ENCODE measurements at regions not wholly inside any gene's neighbourhood (a gene's known extent, or its start where the extent isn't known, plus 50 kb on each side); places are given as distances from the start of the nearest gene placed in this dataset.
"Not testable (repeated sequence)": the region's sequence is repeated elsewhere in the genome, so short reads cannot be mapped to it uniquely, and the experiment has no call there.

- DNase-seq = no peak
Measured at GRCh38 chr12:86730233-86730632, 474.0 kb upstream of the MGAT4C start.

DNA sequence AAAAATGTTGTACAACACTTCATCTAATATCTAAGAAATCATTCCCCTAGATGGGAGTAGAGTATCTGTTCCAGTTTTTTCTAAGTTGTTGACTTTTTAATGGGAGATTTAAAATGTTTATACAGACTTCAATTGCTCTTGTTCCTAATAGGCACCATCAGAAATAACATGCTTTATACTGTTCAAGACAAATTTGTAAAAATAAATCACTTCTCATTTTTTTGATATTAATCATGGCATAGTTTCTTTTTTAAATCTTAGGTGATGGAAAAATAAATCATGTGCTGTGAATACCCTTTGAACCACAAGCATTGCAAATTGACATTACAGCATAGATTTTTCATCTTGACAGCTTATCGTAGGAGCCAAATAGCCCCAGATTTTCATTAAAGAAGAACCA lies 473.5 kb upstream of the MGAT4C start:
- no peak for DNase-seq

- DNase-seq = no peak
Measured at GRCh38 chr12:86727160-86727559, 471.0 kb upstream of the MGAT4C start.

GRCh38 chr12:86724716-86725115 lies 468.5 kb upstream of the MGAT4C start:
- DNase-seq = no peak

GRCh38 chr12:86723326-86723725 lies 467.1 kb upstream of the MGAT4C start:
- DNase-seq = no peak

DNA sequence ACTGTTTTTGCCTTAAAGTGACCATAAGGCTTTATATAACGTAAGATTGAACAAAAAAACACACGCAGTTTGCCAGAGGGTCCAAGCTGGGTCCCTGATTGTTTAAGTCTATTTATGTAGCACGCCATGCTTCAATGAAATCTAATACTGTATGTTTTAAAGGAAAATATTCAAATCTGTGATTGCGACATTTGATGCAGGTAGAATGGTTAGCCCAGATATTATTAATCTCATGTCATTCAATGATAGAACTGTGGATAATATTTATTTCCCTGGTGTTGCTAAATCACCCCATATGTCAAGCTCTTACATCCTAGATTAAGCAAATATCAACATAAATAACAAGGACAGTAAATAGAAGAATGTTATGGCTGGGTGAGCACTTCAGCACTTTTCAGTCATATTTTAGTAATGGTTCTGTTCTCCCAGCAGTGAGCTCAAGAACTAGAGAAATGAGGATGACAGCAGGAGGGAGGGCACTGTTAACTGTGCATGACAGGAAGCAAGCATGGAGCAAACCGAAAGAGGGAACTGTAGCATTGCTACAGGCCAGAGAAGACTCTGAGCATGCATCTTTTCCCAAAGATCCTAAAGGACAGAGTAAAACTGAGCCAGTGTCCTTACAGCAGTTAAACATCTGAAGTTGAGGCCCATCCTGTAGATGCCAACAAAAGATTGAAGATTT lies 465.7 kb upstream of the MGAT4C start:
- DNase-seq = no peak

GRCh38 chr12:86719381-86719780 lies 463.2 kb upstream of the MGAT4C start:
- DNase-seq = no peak

GRCh38 chr12:86713121-86713520 lies 456.9 kb upstream of the MGAT4C start:
- no peak for DNase-seq

- no peak for DNase-seq
Measured at GRCh38 chr12:86712425-86712843, 456.2 kb upstream of the MGAT4C start.

DNA sequence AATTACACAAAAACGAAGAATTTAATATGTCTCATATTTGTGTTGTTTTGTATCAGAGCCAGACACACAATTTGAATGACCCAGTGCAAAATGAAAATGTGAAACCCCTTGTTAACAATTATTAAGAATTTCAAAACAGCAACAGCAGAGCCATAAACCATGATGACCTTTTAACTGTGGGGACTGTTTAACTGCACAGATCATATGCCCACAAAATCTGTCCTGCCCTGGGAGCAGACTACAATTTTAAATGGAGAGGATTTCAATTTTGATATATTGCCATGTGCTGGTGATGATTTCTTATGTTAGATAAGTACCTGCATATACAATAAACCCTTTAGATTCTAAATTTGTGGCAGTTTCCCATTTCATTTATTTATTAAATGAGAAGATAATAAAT lies 455.5 kb upstream of the MGAT4C start:
- DNase-seq = no peak

GRCh38 chr12:86710109-86710508 lies 453.9 kb upstream of the MGAT4C start:
- DNase-seq = no peak

GRCh38 chr12:86709017-86709416 lies 452.8 kb upstream of the MGAT4C start:
- DNase-seq = not testable (repeated sequence)

DNA sequence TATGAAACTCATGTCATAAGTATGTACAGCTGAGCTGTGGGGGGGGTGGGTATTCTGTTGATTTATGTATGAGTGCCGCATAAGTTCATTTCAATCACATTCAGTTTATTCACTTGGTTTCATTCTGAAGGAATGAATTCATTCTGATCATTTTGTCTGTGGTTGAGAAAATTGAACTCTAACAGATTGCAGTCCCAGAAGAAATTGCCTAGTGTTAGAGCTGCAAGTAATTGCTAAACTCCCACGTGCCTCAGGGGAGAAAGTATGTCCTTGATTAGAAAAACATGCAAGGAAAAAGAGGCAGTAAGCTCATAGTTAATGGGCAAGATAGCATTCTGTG lies 442.4 kb upstream of the MGAT4C start:
- DNase-seq = no peak

- no peak for DNase-seq
Measured at GRCh38 chr12:86697916-86698640, 441.9 kb upstream of the MGAT4C start.

- no peak for DNase-seq
Measured at GRCh38 chr12:86683568-86684304, 427.5 kb upstream of the MGAT4C start.

DNA sequence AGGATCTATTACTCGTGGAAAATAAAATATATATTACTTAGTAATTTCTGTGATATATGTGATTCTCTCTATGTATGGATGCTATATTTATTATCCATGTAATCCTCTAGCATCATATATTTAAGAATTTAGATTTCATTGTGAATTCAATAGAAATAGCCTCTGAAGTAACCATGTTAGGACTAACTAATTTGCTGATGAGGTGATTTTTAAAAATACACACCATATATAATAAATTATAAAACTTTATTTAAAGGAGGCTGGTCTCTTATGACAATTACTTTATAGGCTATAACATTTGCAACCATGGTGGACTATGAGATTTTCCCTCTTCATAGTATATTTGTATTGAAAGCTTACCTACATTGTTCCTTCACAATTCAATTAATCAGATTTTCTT lies 424.9 kb upstream of the MGAT4C start:
- no peak for DNase-seq

DNA sequence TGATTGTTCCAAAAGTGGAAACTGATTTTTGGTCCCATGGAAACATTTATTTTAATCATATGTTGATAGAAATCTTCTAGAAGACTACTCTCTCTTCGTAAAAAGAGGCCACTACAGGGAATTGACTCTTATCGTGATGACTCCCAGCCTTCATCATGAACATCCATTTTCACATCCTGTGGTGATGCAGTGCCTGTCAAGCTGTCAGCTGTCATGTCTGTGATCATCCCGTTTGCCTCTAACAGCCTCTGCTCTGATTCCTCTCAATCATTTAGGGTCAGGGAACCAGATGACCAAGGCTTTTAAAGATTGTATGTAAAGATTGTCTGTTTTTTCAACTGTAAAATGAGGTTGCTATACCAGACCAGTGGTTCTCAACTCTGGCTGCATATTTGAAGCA lies 419.0 kb upstream of the MGAT4C start:
- no peak for DNase-seq

- DNase-seq = no peak
Measured at GRCh38 chr12:86670986-86671385, 414.8 kb upstream of the MGAT4C start.

DNA sequence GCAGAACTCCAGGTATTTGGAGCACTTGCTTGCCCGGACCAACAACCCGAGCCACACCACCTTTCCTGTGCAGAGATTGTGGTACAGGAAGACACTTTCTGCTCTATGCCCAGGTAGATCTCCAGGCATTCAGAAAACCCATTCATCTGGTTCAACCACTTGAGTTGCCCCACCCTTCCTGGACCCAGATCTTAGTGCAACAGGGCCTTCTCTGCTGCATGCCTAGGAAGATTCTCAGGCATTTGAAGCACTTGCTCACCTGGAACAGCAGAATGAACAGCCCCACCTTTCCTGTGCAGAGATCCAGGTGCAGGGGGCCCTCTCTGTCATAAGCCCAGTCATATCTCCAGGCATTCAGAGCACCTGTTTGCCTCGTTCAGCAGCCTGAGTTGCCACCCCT lies 412.8 kb upstream of the MGAT4C start:
- no peak for DNase-seq

GRCh38 chr12:86666316-86666715 lies 410.1 kb upstream of the MGAT4C start:
- DNase-seq = no peak

DNA sequence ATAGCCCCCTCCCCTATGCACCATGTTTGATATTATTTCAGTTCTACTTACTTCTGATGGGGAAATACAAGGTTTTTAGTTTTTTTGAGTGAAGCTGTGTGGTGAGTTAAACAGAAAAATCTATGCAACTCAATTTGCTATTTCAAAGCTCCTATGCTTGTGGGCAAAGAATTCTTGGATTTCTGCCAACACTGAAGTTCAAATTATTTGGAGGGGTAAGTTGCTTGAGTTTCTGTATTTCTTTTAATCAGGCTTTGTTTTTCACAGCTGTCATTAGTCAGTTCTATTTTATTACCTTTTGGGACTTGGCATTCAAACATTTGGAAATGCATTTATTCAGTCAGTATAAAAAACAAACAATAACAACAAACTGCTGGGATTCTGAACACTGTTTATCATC lies 407.5 kb upstream of the MGAT4C start:
- peak; percentile 9 for DNase-seq

GRCh38 chr12:86663173-86663572 lies 407.0 kb upstream of the MGAT4C start:
- DNase-seq = no peak

DNA sequence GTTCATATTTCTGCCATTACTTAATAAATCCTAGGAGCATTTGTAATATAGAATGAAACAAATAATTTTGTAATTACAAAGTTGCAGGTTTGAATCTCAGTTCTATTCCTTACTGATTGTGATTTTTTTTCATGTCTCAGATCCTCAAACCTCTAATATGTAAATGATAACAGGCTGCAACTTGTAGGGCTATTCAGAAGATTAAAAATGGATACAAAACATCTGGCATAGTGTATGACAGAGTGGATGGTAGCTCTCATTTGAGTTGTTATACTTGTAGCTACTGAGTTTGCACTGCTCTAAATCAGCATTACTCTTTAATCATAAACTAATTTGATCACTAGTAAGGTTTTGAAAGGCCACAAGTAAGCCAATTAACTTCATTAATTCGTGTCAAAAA lies 406.3 kb upstream of the MGAT4C start:
- no peak for DNase-seq

DNA sequence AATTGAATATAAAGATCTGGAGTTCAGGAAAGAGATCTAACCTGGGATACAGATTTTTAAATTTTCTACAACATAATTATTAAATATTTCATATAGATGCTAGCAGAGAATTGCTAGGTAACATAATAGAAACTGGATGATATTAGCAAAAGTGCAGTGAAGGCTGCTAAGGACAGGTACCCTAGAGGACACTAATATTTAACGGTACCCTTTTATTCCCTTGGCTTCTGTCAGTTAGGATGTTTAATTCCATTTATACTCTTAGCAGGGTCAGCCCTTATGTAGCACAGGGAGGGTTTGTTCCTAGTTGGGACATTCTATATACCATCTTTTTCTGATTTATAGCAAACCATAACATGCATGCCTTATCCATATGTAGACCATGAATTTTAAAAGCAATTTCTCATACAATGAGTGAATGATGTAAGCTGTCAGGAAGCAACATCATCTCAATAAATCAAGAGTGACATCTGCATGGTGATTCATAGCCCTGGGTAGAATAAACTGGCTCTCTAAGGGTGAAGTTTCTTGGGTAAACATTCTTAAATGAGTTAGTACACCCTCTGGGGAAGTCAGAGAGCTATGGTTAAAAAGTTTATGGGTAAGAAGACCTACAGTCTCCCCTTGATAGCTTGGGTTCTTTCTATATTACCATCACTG lies 404.4 kb upstream of the MGAT4C start:
- DNase-seq = no peak

Measured in RPMI8226 (cell line).